ENCODE measurements at regions not wholly inside any gene's neighbourhood (a gene's known extent, or its start where the extent isn't known, plus 50 kb on each side); places are given as distances from the start of the nearest gene placed in this dataset.
"Not testable (repeated sequence)": the region's sequence is repeated elsewhere in the genome, so short reads cannot be mapped to it uniquely, and the experiment has no call there.

DNA sequence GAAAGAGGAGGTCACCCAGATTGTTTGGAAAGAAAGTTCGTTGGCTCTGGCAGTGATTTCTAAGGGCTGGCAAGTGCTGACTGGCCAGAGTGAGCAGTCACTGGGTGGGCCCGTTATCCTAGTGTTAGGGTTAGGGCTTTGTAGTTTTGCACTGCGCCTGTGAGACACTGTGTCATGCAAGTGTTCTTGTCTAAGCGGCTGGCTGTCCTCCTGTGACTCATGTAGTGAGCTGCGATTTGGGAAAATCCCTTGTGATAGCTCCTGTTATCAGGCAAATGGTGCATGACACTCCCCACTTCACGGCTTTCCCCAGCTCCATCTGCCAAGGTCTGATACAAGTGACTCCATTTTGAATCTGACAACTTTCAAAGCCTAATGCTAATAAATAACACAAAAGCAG, 526.0 kb upstream of the ADAMTS16 start:
- in situ Hi-C loops (cut with HindIII; ENCODE audit: low pct_unique_long_range_greater_than_20kb, low sequenced_read_pairs), result no loop called here
- DNase-seq (ENCODE audit: low read depth), result peak; percentile 59

GRCh38 chr5:4615369-4615768, 524.8 kb upstream of the ADAMTS16 start:
- in situ Hi-C loops (cut with HindIII; ENCODE audit: low pct_unique_long_range_greater_than_20kb, low sequenced_read_pairs); DNase-seq (ENCODE audit: low read depth): not testable (repeated sequence)

GRCh38 chr5:4625206-4625896, 514.8 kb upstream of the ADAMTS16 start:
- in situ Hi-C loops (cut with HindIII; ENCODE audit: low pct_unique_long_range_greater_than_20kb, low sequenced_read_pairs), result no loop called here
- no peak for DNase-seq (ENCODE audit: low read depth)

- in situ Hi-C loops (cut with HindIII; ENCODE audit: low pct_unique_long_range_greater_than_20kb, low sequenced_read_pairs), result no loop called here
- DNase-seq (ENCODE audit: low read depth), result no peak
Observed at GRCh38 chr5:4627131-4627530, 513.0 kb upstream of the ADAMTS16 start.

DNA sequence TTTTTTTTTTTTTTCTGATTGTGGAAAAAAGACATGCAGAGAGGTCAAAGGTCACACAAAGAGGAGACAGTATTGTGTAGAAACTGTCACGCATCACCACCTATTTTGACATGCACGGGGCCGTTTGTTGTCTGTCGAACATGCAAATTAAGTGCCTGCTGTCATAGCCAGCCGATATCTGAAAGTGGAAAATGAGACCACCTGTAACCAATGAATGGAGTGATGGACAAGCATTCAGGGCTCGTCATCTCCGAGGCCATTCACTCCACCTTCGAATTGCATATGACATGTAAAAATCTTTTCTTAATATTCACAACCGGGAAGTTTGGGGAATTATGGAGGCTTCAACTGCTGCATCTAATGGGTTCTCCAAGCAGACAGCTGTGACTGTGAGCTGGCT, 512.2 kb upstream of the ADAMTS16 start:
- no peak for DNase-seq (ENCODE audit: low read depth)
- in situ Hi-C loops (cut with HindIII; ENCODE audit: low pct_unique_long_range_greater_than_20kb, low sequenced_read_pairs), result no loop called here

DNA sequence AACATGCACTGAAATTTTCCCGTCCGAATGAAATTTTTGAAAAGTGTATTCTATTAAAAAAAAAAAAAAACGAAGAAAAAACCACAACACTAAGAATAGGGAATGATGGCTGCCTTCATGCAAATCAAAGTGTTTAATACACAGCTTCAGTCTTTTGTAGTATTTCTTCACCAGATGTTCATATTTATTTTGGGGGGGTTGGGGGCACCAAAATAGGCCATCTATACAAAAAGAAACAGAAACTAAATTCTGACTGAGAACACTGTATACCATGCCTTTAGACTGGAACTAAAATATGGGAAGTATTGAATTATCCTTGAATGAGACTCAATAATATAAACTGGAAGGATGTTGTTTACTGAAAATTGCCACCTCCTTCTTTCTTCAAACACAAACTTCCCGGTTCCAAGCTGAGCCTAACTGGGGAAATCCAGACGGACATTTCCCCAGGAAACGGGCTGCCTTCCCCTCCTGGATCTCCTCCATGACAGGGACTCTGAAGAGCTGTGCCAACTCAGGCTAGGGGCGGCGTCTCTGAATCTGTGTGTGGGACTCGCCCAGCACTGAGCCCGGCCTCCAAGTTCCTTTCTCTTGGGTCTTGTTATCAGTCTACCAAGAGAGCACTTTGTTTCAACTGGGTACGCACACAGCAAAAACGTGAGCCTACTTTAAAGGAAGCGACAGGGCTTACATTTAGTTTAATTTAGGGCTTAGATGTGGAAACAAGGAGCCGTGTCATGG, 511.3 kb upstream of the ADAMTS16 start:
- in situ Hi-C loops (cut with HindIII; ENCODE audit: low pct_unique_long_range_greater_than_20kb, low sequenced_read_pairs), result no loop called here
- no peak for DNase-seq (ENCODE audit: low read depth)

DNA sequence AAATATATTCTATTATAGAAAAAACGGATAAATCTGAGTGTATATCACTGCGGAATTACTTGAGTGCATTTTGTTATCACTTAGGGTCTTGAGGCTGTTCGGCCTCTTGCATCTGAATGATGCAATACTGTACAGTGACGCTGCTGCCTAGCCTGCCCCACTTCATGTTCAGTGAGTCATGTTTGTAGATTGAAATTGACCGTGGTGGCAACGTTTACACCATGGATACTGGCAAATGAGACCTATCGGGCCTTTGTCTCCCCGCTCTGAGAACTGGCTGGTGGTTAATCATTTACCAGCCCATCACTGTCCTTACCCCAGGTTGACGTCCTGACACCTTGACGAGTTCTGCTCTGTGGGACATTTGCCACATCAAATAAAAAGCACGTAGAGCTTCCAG, 510.1 kb upstream of the ADAMTS16 start:
- peak; percentile 70 for DNase-seq (ENCODE audit: low read depth)
- in situ Hi-C loops (cut with HindIII; ENCODE audit: low pct_unique_long_range_greater_than_20kb, low sequenced_read_pairs), result no loop called here

GRCh38 chr5:4634342-4634741, 505.8 kb upstream of the ADAMTS16 start:
- DNase-seq (ENCODE audit: low read depth), result no peak
- in situ Hi-C loops (cut with HindIII; ENCODE audit: low pct_unique_long_range_greater_than_20kb, low sequenced_read_pairs), result no loop called here

DNA sequence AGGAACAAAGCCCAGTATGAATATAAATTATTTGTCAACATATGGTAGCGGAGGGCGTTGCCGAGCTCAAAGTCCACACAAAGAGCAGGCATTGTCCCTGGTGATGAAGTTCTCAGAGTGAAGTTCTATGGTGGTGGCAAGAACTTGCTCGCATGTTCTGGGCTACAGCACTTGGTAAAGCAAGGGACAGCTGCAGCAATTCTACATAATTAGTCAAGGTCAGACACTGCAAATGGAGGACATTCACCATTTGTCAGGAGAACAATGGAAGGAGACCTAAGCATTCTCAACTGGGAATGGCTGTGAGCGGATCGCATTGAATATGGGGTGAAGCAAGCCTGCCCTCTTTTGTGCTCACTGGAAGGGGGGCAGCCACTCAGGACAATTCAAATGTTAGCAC, 503.8 kb upstream of the ADAMTS16 start:
- no peak for DNase-seq (ENCODE audit: low read depth)
- in situ Hi-C loops (cut with HindIII; ENCODE audit: low pct_unique_long_range_greater_than_20kb, low sequenced_read_pairs), result no loop called here

DNA sequence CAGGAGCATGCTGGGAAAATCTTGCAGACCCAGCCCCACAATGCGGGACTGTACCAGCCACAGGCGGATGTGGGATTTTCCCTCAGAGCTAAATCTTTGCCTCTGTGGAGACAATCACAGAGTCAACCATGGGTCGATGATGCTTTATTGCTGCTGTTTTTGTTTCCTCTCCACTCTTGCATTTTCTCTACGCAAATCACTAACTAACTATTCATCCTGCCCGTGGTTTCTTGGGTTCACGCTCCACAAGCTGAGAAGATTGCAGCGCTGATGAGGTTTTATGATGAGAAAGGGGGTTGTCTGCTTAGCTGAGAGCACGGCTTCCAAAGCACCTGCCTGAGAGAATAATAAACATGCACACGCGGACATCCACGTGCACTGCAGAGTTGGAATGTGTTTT, 500.2 kb upstream of the ADAMTS16 start:
- peak; percentile 92 for DNase-seq (ENCODE audit: low read depth)
- in situ Hi-C loops (cut with HindIII; ENCODE audit: low pct_unique_long_range_greater_than_20kb, low sequenced_read_pairs), result no loop called here

DNA sequence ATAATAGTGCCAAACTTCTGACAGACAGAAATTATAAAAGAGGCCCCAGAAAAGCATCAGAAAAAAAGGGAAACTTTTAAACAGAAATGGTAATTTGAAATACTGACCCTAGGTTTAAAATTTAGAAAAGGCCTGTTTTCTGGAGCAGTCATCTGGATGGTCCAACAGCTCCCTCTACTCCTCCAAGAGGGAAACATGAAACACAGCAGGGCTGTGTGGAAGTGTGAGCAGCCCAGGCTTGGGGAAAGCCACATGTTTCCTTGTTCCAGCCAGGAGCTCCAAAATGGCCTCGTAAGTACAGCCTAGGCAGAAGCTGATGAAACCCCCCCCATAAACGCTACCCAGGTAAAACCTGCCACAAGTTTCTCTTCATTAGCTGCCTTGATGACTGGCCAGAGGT, 499.3 kb upstream of the ADAMTS16 start:
- in situ Hi-C loops (cut with HindIII; ENCODE audit: low pct_unique_long_range_greater_than_20kb, low sequenced_read_pairs), result no loop called here
- DNase-seq (ENCODE audit: low read depth), result peak; percentile 59

GRCh38 chr5:4642525-4642924, 497.6 kb upstream of the ADAMTS16 start:
- in situ Hi-C loops (cut with HindIII; ENCODE audit: low pct_unique_long_range_greater_than_20kb, low sequenced_read_pairs), result no loop called here
- DNase-seq (ENCODE audit: low read depth), result no peak

GRCh38 chr5:4643190-4643589, 496.9 kb upstream of the ADAMTS16 start:
- no peak for DNase-seq (ENCODE audit: low read depth)
- in situ Hi-C loops (cut with HindIII; ENCODE audit: low pct_unique_long_range_greater_than_20kb, low sequenced_read_pairs), result no loop called here

DNA sequence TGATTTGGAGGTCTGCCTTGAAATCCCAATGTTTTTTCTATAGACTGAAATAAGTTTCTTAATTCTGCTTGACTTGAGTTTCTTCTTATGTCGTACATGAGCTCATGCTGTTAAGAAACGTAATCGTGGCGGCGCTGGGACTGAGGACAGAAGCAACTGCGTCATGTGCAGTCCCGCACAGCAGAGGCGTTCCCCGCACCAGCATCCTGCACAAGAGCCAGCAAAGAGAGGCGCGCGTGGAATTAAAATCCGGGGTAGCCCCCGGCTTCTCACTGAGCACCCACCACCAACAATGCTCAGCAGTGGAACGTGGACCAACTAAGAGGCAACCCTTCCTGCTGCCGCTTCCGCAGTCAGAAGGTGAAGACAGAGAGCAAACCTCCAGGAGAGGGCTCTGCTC, 496.2 kb upstream of the ADAMTS16 start:
- in situ Hi-C loops (cut with HindIII; ENCODE audit: low pct_unique_long_range_greater_than_20kb, low sequenced_read_pairs), result no loop called here
- DNase-seq (ENCODE audit: low read depth), result no peak

- in situ Hi-C loops (cut with HindIII; ENCODE audit: low pct_unique_long_range_greater_than_20kb, low sequenced_read_pairs), result no loop called here
- DNase-seq (ENCODE audit: low read depth), result peak; percentile 67
Observed at GRCh38 chr5:4646715-4647375, 493.3 kb upstream of the ADAMTS16 start.

DNA sequence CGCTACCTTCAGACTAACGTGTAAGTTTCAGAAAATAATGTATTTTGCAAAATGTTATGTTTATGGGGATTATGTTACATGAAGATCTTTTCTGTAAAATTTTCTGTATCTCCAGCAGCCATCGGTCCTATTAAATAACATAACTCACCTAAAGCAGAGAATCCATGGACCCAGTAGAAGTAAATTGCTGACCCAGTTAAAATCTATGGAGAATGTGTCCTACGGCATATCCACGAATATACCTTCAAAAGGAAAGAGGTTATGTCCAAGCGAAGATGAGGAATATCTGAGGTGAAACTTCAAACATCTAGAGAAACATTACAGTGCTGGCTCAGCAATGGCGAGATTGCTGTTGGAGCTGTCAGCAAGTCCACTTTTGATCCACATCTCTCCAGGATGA, 492.2 kb upstream of the ADAMTS16 start:
- in situ Hi-C loops (cut with HindIII; ENCODE audit: low pct_unique_long_range_greater_than_20kb, low sequenced_read_pairs), result no loop called here
- DNase-seq (ENCODE audit: low read depth), result no peak

DNA sequence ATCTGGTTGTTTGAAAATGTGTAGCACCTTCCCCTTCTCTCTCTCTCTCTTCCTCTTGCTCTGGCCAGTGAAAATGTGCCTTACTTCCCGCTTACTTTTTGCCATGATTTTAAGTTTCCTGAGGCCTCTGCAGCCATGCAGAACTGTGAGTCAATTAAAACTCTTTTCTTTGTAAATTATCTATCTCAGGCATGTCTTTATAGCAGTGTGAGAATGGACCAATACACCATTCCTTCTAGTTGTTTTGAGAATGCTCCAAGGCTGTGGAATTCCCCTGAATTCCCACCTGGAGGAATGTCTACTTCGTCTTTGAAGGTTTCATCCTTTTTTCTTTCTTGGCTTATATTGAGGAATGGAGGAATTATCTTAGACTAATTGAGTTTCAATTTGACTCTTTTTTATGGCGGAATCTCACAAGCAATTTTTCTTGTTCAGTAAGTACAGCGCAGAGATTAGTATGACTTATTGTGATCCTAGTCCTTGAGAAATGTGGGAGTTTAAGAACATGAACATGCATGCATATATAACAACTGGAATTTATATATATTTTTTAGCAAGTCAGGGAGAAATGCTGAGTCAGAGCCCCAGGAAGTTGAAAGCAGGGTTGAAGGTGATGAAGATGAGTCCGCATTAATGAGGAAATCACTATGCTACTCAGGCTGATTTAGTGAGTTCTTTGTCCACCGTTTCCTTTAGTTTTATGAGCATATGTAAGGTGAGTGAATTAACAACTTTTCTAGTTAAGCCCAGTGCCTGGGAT, 488.1 kb upstream of the ADAMTS16 start:
- DNase-seq (ENCODE audit: low read depth), result peak; percentile 26

GRCh38 chr5:4653475-4653874, 486.7 kb upstream of the ADAMTS16 start:
- DNase-seq (ENCODE audit: low read depth), result no peak
- in situ Hi-C loops (cut with HindIII; ENCODE audit: low pct_unique_long_range_greater_than_20kb, low sequenced_read_pairs), result no loop called here

More for the DNA sequence above, 488.1 kb upstream of the ADAMTS16 start:
- in situ Hi-C loops (cut with HindIII; ENCODE audit: low pct_unique_long_range_greater_than_20kb, low sequenced_read_pairs), result no loop called here

DNA sequence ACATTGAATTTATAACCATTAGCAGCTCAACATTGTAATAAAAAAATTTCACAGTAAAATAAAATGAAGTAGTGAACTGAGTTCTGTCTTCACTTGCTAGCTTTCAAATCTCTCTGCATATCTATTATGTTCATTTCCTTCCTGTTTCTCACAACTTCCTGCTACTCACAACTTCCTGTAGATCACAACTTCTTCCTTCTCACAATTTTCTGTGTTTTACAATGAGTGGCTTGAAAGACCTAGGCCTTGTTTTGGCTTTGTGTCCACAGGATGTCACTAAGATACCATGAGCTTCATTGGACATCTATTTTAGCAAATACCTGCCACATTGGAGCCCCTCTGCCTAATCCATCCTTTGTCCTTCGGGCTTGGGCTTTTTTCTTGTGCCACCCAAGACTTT, 480.3 kb upstream of the ADAMTS16 start:
- in situ Hi-C loops (cut with HindIII; ENCODE audit: low pct_unique_long_range_greater_than_20kb, low sequenced_read_pairs), result no loop called here

More for the DNA sequence above, 480.3 kb upstream of the ADAMTS16 start:
- DNase-seq (ENCODE audit: low read depth), result no peak
